WI38 (cell line): ENCODE measurements at regions not wholly inside any gene's neighbourhood (a gene's known extent, or its start where the extent isn't known, plus 50 kb on each side); places are given as distances from the start of the nearest gene placed in this dataset.

Source experiments
- H3K4me3 ChIP-seq: 2 replicates; pipeline ENCODE4 v1.5.1; 2011; ENCODE audit warnings: low read depth, mild to moderate bottlenecking, control low read depth, low read length
- CTCF ChIP-seq: IDR thresholded peaks from 2 replicates; pipeline ENCODE4 v1.5.1; 2012; ENCODE audit warnings: low read depth, mild to moderate bottlenecking, control low read depth, low read length

- no peak for TF ChIP-seq CTCF
- no peak overlapping the region for H3K4me3 ChIP-seq
Measured at GRCh38 chr10:43699516-43699915, 50.8 kb upstream of the ZNF32 start.
